NB4 (cell line): ENCODE measurements at regions not wholly inside any gene's neighbourhood (a gene's known extent, or its start where the extent isn't known, plus 50 kb on each side); places are given as distances from the start of the nearest gene placed in this dataset.

Experiments used
- DNase-seq: peaks from one replicate; pipeline ENCODE4 v3.0.0; 2010; ENCODE audit warnings: low read depth
- H3K4me3 ChIP-seq: one replicate; pipeline ENCODE4 v1.5.1; 2011; ENCODE audit warnings: mild to moderate bottlenecking, low read depth, low read length, moderate library complexity
- MYC ChIP-seq: IDR thresholded peaks from 2 replicates; pipeline ENCODE4 v1.6.1; 2011; ENCODE audit warnings: low read depth, low read length
- POLR2A ChIP-seq: IDR thresholded peaks from 2 replicates; pipeline ENCODE4 v1.6.1; 2011; ENCODE audit warnings: mild to moderate bottlenecking; ENCODE audit not compliant: insufficient read length; ENCODE audit errors: extremely low read depth
- TF ChIP-seq, protein P1 (sequence below): IDR thresholded peaks from one replicate; pipeline ENCODE4 v1.5.1; 2012; ENCODE audit warnings: low read depth, low read length
- TF ChIP-seq, protein P2 (sequence below): IDR thresholded peaks from 2 replicates; pipeline ENCODE4 v1.6.1; 2011; ENCODE audit warnings: low read depth, low read length

GRCh38 chr13:109627649-109628048 is 158.7 kb downstream of the IRS2 start:
- no peak for DNase-seq
- TF ChIP-seq POLR2A (no peak), MYC (no peak)
- TF ChIP-seq, protein P1, sequence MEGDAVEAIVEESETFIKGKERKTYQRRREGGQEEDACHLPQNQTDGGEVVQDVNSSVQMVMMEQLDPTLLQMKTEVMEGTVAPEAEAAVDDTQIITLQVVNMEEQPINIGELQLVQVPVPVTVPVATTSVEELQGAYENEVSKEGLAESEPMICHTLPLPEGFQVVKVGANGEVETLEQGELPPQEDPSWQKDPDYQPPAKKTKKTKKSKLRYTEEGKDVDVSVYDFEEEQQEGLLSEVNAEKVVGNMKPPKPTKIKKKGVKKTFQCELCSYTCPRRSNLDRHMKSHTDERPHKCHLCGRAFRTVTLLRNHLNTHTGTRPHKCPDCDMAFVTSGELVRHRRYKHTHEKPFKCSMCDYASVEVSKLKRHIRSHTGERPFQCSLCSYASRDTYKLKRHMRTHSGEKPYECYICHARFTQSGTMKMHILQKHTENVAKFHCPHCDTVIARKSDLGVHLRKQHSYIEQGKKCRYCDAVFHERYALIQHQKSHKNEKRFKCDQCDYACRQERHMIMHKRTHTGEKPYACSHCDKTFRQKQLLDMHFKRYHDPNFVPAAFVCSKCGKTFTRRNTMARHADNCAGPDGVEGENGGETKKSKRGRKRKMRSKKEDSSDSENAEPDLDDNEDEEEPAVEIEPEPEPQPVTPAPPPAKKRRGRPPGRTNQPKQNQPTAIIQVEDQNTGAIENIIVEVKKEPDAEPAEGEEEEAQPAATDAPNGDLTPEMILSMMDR: no peak
- TF ChIP-seq, protein P2, sequence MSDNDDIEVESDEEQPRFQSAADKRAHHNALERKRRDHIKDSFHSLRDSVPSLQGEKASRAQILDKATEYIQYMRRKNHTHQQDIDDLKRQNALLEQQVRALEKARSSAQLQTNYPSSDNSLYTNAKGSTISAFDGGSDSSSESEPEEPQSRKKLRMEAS: no peak
- H3K4me3 ChIP-seq: no peak overlapping the region

GRCh38 chr13:109626386-109627171 is 159.8 kb downstream of the IRS2 start:
- DNase-seq: no peak
- H3K4me3 ChIP-seq: no peak overlapping the region
- TF ChIP-seq POLR2A (no peak), MYC (no peak)
- TF ChIP-seq, protein P1: no peak
- TF ChIP-seq, protein P2: no peak

GRCh38 chr13:109625156-109625555 is 161.2 kb downstream of the IRS2 start:
- no peak overlapping the region for H3K4me3 ChIP-seq
- no peak for DNase-seq
- TF ChIP-seq, protein P2: no peak
- TF ChIP-seq MYC (no peak), POLR2A (no peak)
- TF ChIP-seq, protein P1: no peak

- TF ChIP-seq, protein P2: no peak
- no peak for TF ChIP-seq POLR2A
- TF ChIP-seq, protein P1: no peak
- DNase-seq: no peak
- no peak overlapping the region for H3K4me3 ChIP-seq
These were observed 164.4 kb downstream of the IRS2 start for GRCh38 chr13:109622006-109622405.

DNA sequence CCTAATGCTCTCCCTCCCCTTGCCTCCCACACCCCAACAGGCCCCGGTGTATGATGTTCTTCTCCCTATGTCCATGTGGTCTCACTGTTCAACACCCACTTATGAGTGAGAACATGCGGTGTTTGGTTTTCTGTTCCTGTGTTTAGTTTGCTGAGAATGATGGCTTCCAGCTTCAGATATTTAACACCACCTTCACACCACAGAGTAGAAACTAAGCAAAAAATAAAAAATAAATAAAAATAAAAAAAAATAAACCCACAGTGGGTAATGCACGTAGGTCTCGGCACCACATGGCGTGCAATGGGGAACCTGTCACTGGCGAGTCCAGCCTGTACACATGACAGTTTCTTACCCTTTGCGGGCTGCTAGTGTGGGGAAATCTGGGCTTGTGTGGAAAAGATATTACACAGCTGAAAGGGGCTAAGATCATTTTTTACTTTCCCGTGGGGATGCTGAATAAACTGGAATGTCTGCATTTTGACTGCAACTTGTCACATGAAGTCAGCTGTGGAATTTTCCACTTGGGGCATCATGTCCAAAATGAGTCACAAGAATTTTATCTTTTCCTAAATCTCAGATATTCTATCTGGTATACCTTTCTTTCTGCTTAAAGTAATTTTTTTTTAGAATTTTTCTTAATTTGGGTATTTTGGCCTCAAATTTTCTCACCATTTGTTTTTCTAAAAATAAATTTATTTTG is 170.5 kb downstream of the IRS2 start:
- DNase-seq: no peak
- H3K4me3 ChIP-seq: no peak overlapping the region
- TF ChIP-seq POLR2A (no peak), MYC (no peak)
- TF ChIP-seq, protein P2: no peak
- TF ChIP-seq, protein P1: no peak
